ENCODE measurements at regions not wholly inside any gene's neighbourhood (a gene's known extent, or its start where the extent isn't known, plus 50 kb on each side); places are given as distances from the start of the nearest gene placed in this dataset.
"Not testable (repeated sequence)": the region's sequence is repeated elsewhere in the genome, so short reads cannot be mapped to it uniquely, and the experiment has no call there.

GRCh38 chr11:101705972-101706371 lies 122.2 kb upstream of the TRPC6 start:
- BruUV-seq (replicated peaks), result no TSS peak
- Histone ChIP-seq H3K79me1 (ENCODE audit: low read depth in 1 of 2, low read length in 2 of 2) (no peaks in the 10 kb centered on the region), H3K4me1 (ENCODE audit: control insufficient read depth, insufficient read depth, low read length) (peaks cover 7% of the 10 kb centered on the region), H2AK9ac (replicated peaks; ENCODE audit: low read depth, low read length, poor library complexity) (no peak overlapping the region), H2BK15ac (ENCODE audit: low read depth, low read length) (peak overlapping the region; percentile 53; the same call in 1 of the 3 replicates), H2AFZ (replicated peaks; ENCODE audit: low read length, poor library complexity) (no peak overlapping the region), H3K4ac (ENCODE audit: low read depth, low read length) (peak overlapping the region; percentile 82; the same call in 1 of the 2 replicates), H2AK5ac (ENCODE audit: low read depth, low read length) (peak overlapping the region; percentile 84), H3K14ac (replicated peaks; ENCODE audit: low read depth, low read length) (peak overlapping the region; percentile 70), H3K4me2 (ENCODE audit: low read depth, low read length) (no peak overlapping the region), H3K18ac (ENCODE audit: low read depth, low read length) (peak overlapping the region; percentile 22; the same call in 1 of the 2 replicates), H3K23ac (ENCODE audit: low read depth, low read length) (0 out of 2 replicates have a peak overlapping the region, but pooled peaks have one; percentile 4), H4K91ac (ENCODE audit: insufficient read depth, low read depth, low read length) (peak overlapping the region; percentile 25; the same call in 1 of the 2 replicates), H3K9me1 (ENCODE audit: insufficient read depth, low read length) (0 out of 2 replicates have a peak, but pooled peaks cover 3% of the 10 kb centered on the region), H2BK20ac (ENCODE audit: low read depth, low read length) (peak overlapping the region; percentile 91), H4K8ac (ENCODE audit: low read depth in 2 of 2, low read length in 2 of 2) (peak overlapping the region in 1 of 2 experiments; percentile 50; a peak in 3 of 4 replicates), H2BK120ac (ENCODE audit: low read depth, low read length) (peak overlapping the region; percentile 64), H4K20me1 (ENCODE audit: insufficient read depth, low read length) (no peaks in the 10 kb centered on the region), H3K27me3 (ENCODE audit: control insufficient read depth, insufficient read depth, low read length) (no peaks in the 10 kb centered on the region), H3K36me3 (ENCODE audit: control insufficient read depth, insufficient read depth, low read length) (no peaks in the 10 kb centered on the region), H3K9me3 (ENCODE audit: control insufficient read depth, insufficient read depth, low read length) (no peaks in the 10 kb centered on the region), H3K9ac (ENCODE audit: low read depth, low read length) (no peak overlapping the region), H4K5ac (ENCODE audit: low read depth, low read length) (peak overlapping the region; percentile 9; the same call in 1 of the 2 replicates), H3K56ac (ENCODE audit: extremely low read depth, insufficient read depth, low read length) (peak overlapping the region; percentile 2; the same call in 1 of the 2 replicates), H3K4me3 (ENCODE audit: insufficient read depth, low read depth, low read length) (no peak overlapping the region), H2BK5ac (ENCODE audit: low read depth, low read length, poor library complexity, severe bottlenecking) (peak overlapping the region; percentile 52), H3K27ac (ENCODE audit: insufficient read depth, low read length) (peak overlapping the region; percentile 66; the same call in 1 of the 2 replicates)
- intact Hi-C loops (cut with micrococcal nuclease) (no loop called here), in situ Hi-C loops (cut with MboI; ENCODE audit: low sequenced_read_pairs) (no loop called here), dilution Hi-C loops (cut with HindIII; ENCODE audit: low sequenced_read_pairs, unreplicated experiment) (no loop called here)
- no CpG with 5 or more reads among the region's 1 CpG for WGBS, 2 experiments (ENCODE audit: extremely low coverage in 2 of 2, insufficient read length in 1 of 2)
- CTCF ChIA-PET, result interaction anchor here (0.6 kb wide), 1 partner anchor 12 kb away, joined by 3 read pairs; no protein-coding TSS in a partner anchor
- TF ChIP-seq RAD21 (IDR thresholded peaks at IDR 0.05; ENCODE audit: low read length), result no peak
- POLR2A ChIA-PET (ENCODE audit: unreplicated experiment), result interaction anchor here (1.0 kb wide), 1 partner anchor 12 kb away, joined by 3 read pairs; no protein-coding TSS in a partner anchor
- peak; percentile 54 for DNase-seq
- ATAC-seq (ENCODE audit: low read depth), result peak; percentile 83

- H3K23ac ChIP-seq (ENCODE audit: low read depth, low read length); H3K27ac ChIP-seq (ENCODE audit: insufficient read depth, low read length); H3K4me2 ChIP-seq (ENCODE audit: low read depth, low read length); H3K9ac ChIP-seq (ENCODE audit: low read depth, low read length); H2AK9ac ChIP-seq (replicated peaks; ENCODE audit: low read depth, low read length, poor library complexity); H3K27me3 ChIP-seq (ENCODE audit: control insufficient read depth, insufficient read depth, low read length); in situ Hi-C loops (cut with MboI; ENCODE audit: low sequenced_read_pairs); H3K79me1 ChIP-seq (ENCODE audit: low read depth in 1 of 2, low read length in 2 of 2); H3K4me3 ChIP-seq (ENCODE audit: insufficient read depth, low read depth, low read length); DNase-seq; H4K20me1 ChIP-seq (ENCODE audit: insufficient read depth, low read length); dilution Hi-C loops (cut with HindIII; ENCODE audit: low sequenced_read_pairs, unreplicated experiment); H3K56ac ChIP-seq (ENCODE audit: extremely low read depth, insufficient read depth, low read length); H3K9me3 ChIP-seq (ENCODE audit: control insufficient read depth, insufficient read depth, low read length); H3K14ac ChIP-seq (replicated peaks; ENCODE audit: low read depth, low read length); H2BK5ac ChIP-seq (ENCODE audit: low read depth, low read length, poor library complexity, severe bottlenecking); H4K5ac ChIP-seq (ENCODE audit: low read depth, low read length); H3K4me1 ChIP-seq (ENCODE audit: control insufficient read depth, insufficient read depth, low read length); H2BK15ac ChIP-seq (ENCODE audit: low read depth, low read length); ATAC-seq (ENCODE audit: low read depth); intact Hi-C loops (cut with micrococcal nuclease); BruUV-seq (replicated peaks); H4K8ac ChIP-seq (ENCODE audit: low read depth in 2 of 2, low read length in 2 of 2); H2BK20ac ChIP-seq (ENCODE audit: low read depth, low read length); H3K9me1 ChIP-seq (ENCODE audit: insufficient read depth, low read length); H3K36me3 ChIP-seq (ENCODE audit: control insufficient read depth, insufficient read depth, low read length); H2AFZ ChIP-seq (replicated peaks; ENCODE audit: low read length, poor library complexity); H3K4ac ChIP-seq (ENCODE audit: low read depth, low read length); POLR2A ChIA-PET (ENCODE audit: unreplicated experiment); H4K91ac ChIP-seq (ENCODE audit: insufficient read depth, low read depth, low read length); H2AK5ac ChIP-seq (ENCODE audit: low read depth, low read length); H2BK120ac ChIP-seq (ENCODE audit: low read depth, low read length); H3K18ac ChIP-seq (ENCODE audit: low read depth, low read length): not testable (repeated sequence)
- no CpG with 5 or more reads among the region's 3 CpGs for WGBS, 2 experiments (ENCODE audit: extremely low coverage in 2 of 2, insufficient read length in 1 of 2)
- CTCF ChIA-PET, result interaction anchor here (1.1 kb wide), 1 partner anchor 11 kb away, joined by 3 read pairs; no protein-coding TSS in a partner anchor
Measured at GRCh38 chr11:101694869-101695268, 111.1 kb upstream of the TRPC6 start.

Measured in IMR-90 (cell line).